ENCODE measurements at regions not wholly inside any gene's neighbourhood (a gene's known extent, or its start where the extent isn't known, plus 50 kb on each side); places are given as distances from the start of the nearest gene placed in this dataset.

DNA sequence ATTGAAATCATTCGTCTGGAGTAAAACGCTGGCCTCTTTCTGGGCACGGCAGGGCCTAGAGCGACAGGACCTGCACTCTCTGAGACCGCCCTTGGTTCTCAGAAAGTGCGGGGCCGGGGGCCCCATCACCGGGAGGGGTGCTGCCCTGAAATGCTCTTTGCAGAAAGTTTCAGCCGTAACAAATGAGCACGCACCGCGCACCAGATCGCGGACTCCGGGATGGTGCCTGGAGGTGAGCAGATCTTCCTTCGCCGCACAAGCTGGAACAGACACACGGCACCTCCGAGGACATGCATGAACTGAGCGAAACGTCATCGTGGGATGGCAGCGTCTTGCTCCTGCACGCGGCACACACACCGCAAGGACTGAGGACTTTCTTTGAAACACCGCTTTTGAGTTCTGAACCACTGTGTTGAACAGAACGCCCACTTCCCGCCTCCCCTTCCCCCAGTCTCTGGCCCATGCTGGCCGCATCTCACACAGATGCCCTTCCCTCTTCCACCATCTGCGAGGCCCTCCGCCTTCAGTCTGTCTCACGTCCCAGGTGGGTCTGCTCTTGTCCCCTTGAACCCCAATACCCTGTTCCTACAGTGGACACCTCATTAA is 538.7 kb upstream of the MGMT start:
- no peak for TF ChIP-seq FOSL1 (IDR thresholded peaks at IDR 0.05; ENCODE audit: low read depth)
- no peak for TF ChIP-seq POLR2A (IDR thresholded peaks at IDR 0.05; ENCODE audit: borderline replicate concordance, extremely low read depth, insufficient read depth, insufficient read length)
- TF ChIP-seq POLR2AphosphoS5 (IDR thresholded peaks at IDR 0.05; ENCODE audit: low read depth, low read length) = no peak
- TF ChIP-seq, protein P1, sequence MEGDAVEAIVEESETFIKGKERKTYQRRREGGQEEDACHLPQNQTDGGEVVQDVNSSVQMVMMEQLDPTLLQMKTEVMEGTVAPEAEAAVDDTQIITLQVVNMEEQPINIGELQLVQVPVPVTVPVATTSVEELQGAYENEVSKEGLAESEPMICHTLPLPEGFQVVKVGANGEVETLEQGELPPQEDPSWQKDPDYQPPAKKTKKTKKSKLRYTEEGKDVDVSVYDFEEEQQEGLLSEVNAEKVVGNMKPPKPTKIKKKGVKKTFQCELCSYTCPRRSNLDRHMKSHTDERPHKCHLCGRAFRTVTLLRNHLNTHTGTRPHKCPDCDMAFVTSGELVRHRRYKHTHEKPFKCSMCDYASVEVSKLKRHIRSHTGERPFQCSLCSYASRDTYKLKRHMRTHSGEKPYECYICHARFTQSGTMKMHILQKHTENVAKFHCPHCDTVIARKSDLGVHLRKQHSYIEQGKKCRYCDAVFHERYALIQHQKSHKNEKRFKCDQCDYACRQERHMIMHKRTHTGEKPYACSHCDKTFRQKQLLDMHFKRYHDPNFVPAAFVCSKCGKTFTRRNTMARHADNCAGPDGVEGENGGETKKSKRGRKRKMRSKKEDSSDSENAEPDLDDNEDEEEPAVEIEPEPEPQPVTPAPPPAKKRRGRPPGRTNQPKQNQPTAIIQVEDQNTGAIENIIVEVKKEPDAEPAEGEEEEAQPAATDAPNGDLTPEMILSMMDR (IDR thresholded peaks at IDR 0.05 in 2 of 3, conservative IDR thresholded peaks at IDR 0.05 in 1 of 3; ENCODE audit: borderline replicate concordance in 1 of 3, insufficient read depth in 1 of 3, low read depth in 2 of 3, low read length in 2 of 3) = no peak
- TF ChIP-seq SIN3A (IDR thresholded peaks at IDR 0.05; ENCODE audit: low read depth) = no peak
- no peak for TF ChIP-seq EZH2 (IDR thresholded peaks at IDR 0.05)
